Activated naive CD8-positive, alpha-beta T cell treated with anti-CD3 and anti-CD28 coated beads for 36 hours (primary cell): ENCODE measurements at regions not wholly inside any gene's neighbourhood (a gene's known extent, or its start where the extent isn't known, plus 50 kb on each side); places are given as distances from the start of the nearest gene placed in this dataset.

Experiments
- DNase-seq: peaks from one replicate; pipeline ENCODE4 v3.0.0; 2021
- H3K27ac Mint-ChIP-seq: one replicate; pipeline ENCODE4 v1.8.0; 2022; ENCODE audit warnings: mild to moderate bottlenecking, moderate library complexity, mixed read lengths
- H3K27me3 Mint-ChIP-seq: one replicate; pipeline ENCODE4 v1.8.0; 2022; ENCODE audit warnings: mild to moderate bottlenecking, mixed read lengths
- H3K36me3 Mint-ChIP-seq: one replicate; pipeline ENCODE4 v1.8.0; 2021; ENCODE audit warnings: mild to moderate bottlenecking, mixed read lengths
- H3K4me1 Mint-ChIP-seq: one replicate; pipeline ENCODE4 v1.8.0; 2021; ENCODE audit warnings: mixed read lengths
- H3K4me3 Mint-ChIP-seq: one replicate; pipeline ENCODE4 v1.8.0; 2022; ENCODE audit warnings: mild to moderate bottlenecking, moderate library complexity, mixed read lengths
- H3K9me3 Mint-ChIP-seq: one replicate; pipeline ENCODE4 v1.8.0; 2022; ENCODE audit warnings: mixed read lengths

GRCh38 chr3:106811376-106811775, 565.9 kb upstream of the CCDC54 start:
- H3K9me3 Mint-ChIP-seq, result no peaks in the 10 kb centered on the region
- no peaks in the 10 kb centered on the region for H3K27me3 Mint-ChIP-seq
- no peak overlapping the region for H3K27ac Mint-ChIP-seq
- no peaks in the 10 kb centered on the region for H3K4me1 Mint-ChIP-seq
- no peaks in the 10 kb centered on the region for H3K36me3 Mint-ChIP-seq
- no peak for DNase-seq
- H3K4me3 Mint-ChIP-seq, result no peak overlapping the region

DNA sequence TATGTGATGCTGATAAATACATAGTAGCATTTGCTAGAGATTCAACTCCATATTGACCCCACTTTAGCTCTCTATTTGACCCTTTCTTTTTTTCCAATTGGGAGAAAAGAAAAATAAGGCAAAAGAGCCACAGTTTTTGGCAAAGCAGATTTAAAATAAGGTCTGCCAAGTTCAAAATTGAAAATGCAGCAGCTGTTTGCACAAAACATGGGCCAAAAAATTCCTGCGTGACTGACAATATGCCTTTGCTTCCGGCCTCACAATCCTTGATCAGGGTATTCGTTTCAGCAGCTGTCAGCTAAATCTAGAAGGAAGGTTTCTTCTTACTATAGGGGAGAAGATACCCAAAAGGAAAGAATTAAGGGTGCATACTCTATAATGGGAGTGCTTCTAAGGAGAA, 563.5 kb upstream of the CCDC54 start:
- Mint-ChIP-seq H3K9me3 (no peaks in the 10 kb centered on the region), H3K27ac (no peak overlapping the region), H3K36me3 (no peaks in the 10 kb centered on the region), H3K27me3 (no peaks in the 10 kb centered on the region), H3K4me3 (no peak overlapping the region), H3K4me1 (no peaks in the 10 kb centered on the region)
- no peak for DNase-seq

DNA sequence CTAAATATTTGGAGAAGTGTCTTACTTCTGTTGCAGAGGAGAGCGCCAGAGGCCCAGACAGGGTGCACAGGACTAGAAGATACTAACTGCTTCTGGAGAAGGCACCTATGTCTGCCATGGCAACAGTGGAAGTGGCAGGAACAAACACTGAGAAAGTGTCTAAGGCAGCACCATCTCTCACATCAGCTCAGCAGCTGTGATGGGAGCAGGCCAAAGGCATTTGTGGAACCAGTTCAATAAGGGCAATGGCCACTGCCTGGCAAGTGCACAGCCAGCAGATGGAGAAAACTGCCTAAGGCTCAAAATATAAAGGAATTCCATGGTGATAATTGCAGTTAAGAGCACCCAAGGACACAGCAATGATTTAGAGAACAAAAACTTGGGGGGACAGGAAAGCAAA, 563.0 kb upstream of the CCDC54 start:
- Mint-ChIP-seq H3K36me3 (no peaks in the 10 kb centered on the region), H3K9me3 (no peaks in the 10 kb centered on the region), H3K4me3 (no peak overlapping the region), H3K4me1 (no peaks in the 10 kb centered on the region), H3K27ac (no peak overlapping the region), H3K27me3 (no peaks in the 10 kb centered on the region)
- no peak for DNase-seq

DNA sequence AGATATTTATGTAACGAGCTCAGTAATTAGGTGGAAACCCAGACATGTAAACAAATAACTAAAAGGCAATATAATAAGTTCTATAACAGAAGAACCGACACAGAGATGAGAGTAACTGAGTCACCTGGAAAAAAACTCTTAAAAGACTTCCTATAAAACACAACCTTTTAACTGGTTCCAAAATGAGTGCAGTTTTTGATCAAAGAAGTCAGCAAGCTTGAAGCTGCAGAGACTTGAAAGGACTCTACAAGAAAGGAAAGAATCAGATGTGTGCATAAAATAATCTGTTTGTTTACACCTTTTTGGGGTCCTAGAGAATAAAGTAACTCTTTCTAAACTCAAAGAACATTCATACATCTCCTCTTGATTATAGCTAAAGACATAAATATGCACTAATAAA, 560.4 kb upstream of the CCDC54 start:
- Mint-ChIP-seq H3K27ac (no peak overlapping the region), H3K36me3 (no peaks in the 10 kb centered on the region), H3K27me3 (no peaks in the 10 kb centered on the region), H3K9me3 (no peaks in the 10 kb centered on the region), H3K4me3 (no peak overlapping the region), H3K4me1 (no peaks in the 10 kb centered on the region)
- no peak for DNase-seq

- H3K27me3 Mint-ChIP-seq, result no peaks in the 10 kb centered on the region
- no peaks in the 10 kb centered on the region for H3K4me1 Mint-ChIP-seq
- no peaks in the 10 kb centered on the region for H3K36me3 Mint-ChIP-seq
- H3K4me3 Mint-ChIP-seq, result no peak overlapping the region
- DNase-seq, result no peak
- no peak overlapping the region for H3K27ac Mint-ChIP-seq
- H3K9me3 Mint-ChIP-seq, result no peaks in the 10 kb centered on the region
These were observed 559.5 kb upstream of the CCDC54 start for GRCh38 chr3:106817706-106818105.

DNA sequence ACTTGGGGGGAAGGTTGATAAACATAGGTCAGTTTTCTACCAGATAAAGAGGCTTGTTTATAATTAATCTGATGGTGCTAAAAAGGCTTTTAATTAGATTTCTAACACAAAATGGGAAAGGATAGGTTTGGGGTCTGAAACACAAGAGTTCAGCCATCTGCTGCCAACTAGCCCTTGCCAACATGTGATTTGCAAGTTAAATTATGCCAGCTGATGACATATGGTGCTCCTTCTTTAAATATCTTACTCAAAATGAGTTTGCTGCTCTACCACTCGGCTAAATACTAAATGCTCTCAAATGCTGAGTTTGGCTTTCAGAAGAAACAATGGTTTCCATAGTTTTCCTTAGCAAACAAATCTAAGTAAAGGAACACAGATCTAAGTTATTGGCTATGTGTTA, 557.8 kb upstream of the CCDC54 start:
- DNase-seq, result no peak
- Mint-ChIP-seq H3K27me3 (no peaks in the 10 kb centered on the region), H3K4me1 (no peaks in the 10 kb centered on the region), H3K4me3 (no peak overlapping the region), H3K36me3 (no peaks in the 10 kb centered on the region), H3K27ac (no peak overlapping the region), H3K9me3 (no peaks in the 10 kb centered on the region)

DNA sequence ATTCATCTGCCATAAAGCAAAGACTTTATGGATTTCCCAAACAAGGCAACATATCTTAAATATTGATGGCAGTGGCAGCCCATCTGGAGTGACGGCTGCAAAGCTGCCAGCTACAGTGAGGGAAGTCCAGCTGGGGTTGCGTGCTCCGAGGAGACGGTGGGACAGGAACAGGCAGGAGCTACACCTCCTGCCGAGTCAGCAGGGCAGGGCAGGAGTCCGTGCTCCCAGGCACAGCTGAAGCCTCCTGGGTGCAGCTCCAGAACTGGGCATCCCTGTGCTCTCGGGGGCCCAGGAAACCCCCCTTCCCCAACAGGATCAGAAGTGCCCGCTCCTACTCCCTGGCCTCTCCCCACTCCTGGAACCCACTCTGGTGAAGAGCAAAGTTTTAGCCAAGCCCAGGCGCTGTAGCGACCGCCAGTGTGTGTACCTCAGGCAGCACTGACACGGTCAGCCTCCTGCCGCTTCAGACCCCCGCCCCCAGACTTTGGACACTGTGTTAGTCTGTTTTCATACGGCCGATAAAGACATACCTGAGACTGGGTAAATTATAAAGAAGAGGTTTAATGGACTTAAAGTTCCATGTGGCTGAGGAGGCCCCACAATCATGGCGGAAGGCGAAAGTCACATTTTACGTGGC, 556.4 kb upstream of the CCDC54 start:
- H3K4me1 Mint-ChIP-seq, result no peaks in the 10 kb centered on the region
- no peaks in the 10 kb centered on the region for H3K9me3 Mint-ChIP-seq
- no peaks in the 10 kb centered on the region for H3K27me3 Mint-ChIP-seq
- H3K36me3 Mint-ChIP-seq, result no peaks in the 10 kb centered on the region
- no peak overlapping the region for H3K4me3 Mint-ChIP-seq
- no peak overlapping the region for H3K27ac Mint-ChIP-seq
- DNase-seq, result no peak

- H3K27me3 Mint-ChIP-seq, result no peaks in the 10 kb centered on the region
- H3K9me3 Mint-ChIP-seq, result no peaks in the 10 kb centered on the region
- H3K27ac Mint-ChIP-seq, result no peak overlapping the region
- no peak for DNase-seq
- H3K36me3 Mint-ChIP-seq, result no peaks in the 10 kb centered on the region
- H3K4me3 Mint-ChIP-seq, result no peak overlapping the region
- H3K4me1 Mint-ChIP-seq, result peaks cover 2% of the 10 kb centered on the region
These were observed 555.4 kb upstream of the CCDC54 start for GRCh38 chr3:106821801-106822200.

- Mint-ChIP-seq H3K9me3 (no peaks in the 10 kb centered on the region), H3K27ac (no peak overlapping the region), H3K4me1 (peaks cover 4% of the 10 kb centered on the region), H3K27me3 (no peaks in the 10 kb centered on the region), H3K36me3 (no peaks in the 10 kb centered on the region), H3K4me3 (no peak overlapping the region)
- no peak for DNase-seq
These were observed 555.0 kb upstream of the CCDC54 start for GRCh38 chr3:106822204-106822603.

GRCh38 chr3:106823701-106824100, 553.5 kb upstream of the CCDC54 start:
- Mint-ChIP-seq H3K27me3 (no peaks in the 10 kb centered on the region), H3K4me3 (no peak overlapping the region), H3K9me3 (no peaks in the 10 kb centered on the region), H3K27ac (no peak overlapping the region), H3K36me3 (no peaks in the 10 kb centered on the region), H3K4me1 (peaks cover 6% of the 10 kb centered on the region)
- no peak for DNase-seq

GRCh38 chr3:106824856-106825255, 552.4 kb upstream of the CCDC54 start:
- Mint-ChIP-seq H3K4me3 (no peak overlapping the region), H3K27ac (no peak overlapping the region), H3K36me3 (no peaks in the 10 kb centered on the region), H3K4me1 (peaks cover 6% of the 10 kb centered on the region), H3K27me3 (no peaks in the 10 kb centered on the region), H3K9me3 (no peaks in the 10 kb centered on the region)
- DNase-seq, result no peak

- no peak for DNase-seq
- Mint-ChIP-seq H3K4me3 (no peak overlapping the region), H3K4me1 (peaks cover 6% of the 10 kb centered on the region), H3K36me3 (no peaks in the 10 kb centered on the region), H3K27ac (no peak overlapping the region), H3K27me3 (no peaks in the 10 kb centered on the region), H3K9me3 (no peaks in the 10 kb centered on the region)
These were observed 551.2 kb upstream of the CCDC54 start for GRCh38 chr3:106825962-106826605.

- Mint-ChIP-seq H3K27ac (no peak overlapping the region), H3K36me3 (no peaks in the 10 kb centered on the region), H3K27me3 (no peaks in the 10 kb centered on the region), H3K4me1 (peaks cover 6% of the 10 kb centered on the region), H3K4me3 (no peak overlapping the region), H3K9me3 (peaks cover 1% of the 10 kb centered on the region)
- no peak for DNase-seq
These were observed 550.4 kb upstream of the CCDC54 start for GRCh38 chr3:106826791-106827311.

DNA sequence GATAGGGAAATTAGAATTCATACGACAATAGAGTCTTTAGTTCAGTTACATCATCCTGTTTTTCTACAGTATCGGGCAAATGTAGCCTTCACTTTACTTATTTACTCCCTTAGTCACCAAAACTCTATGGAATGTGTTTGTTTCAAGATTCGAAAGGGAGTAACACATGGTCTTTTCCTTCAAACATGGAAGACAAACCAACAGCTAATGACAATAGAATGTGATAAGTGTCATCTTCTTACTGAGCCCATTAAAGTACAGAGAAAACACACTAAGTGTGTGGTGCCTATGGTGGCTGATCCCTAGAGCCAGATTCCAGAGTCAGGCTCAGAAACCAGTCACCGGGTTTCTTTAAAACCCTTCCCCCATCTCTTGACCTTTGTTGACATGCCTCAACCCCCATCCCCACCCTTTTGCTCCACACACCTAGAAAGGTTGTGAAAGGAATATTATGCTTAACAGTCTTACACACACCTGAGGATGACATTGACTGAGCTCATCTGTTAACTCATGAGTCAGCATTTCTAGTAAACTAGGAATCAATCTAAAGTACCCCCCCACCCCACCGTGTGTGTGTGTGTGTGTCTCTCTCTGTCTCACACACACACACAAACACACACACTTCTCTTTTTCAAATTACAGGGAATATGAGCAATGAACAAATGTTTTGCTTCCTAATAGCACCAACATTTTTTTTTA, 549.6 kb upstream of the CCDC54 start:
- no peak overlapping the region for H3K4me3 Mint-ChIP-seq

DNA sequence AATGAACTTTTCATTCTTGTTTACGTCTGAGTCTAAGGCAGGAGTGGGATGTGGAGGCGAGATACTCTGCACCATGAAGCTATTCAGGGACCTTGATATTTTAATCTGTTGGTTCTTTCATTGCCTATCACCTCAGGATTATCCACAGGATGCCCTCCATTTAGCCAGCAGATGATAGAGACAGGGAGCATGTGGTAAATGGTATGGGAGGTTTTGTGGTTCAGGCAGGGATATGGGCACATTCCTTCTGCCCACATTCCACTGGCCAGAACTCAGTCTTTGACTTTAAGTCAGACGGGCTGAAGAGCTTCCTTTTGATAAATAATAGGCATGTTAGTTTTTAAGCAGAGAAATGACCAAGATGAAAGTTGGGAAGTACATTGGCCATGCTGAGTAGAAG, 548.0 kb upstream of the CCDC54 start:
- Mint-ChIP-seq H3K4me1 (peaks cover 6% of the 10 kb centered on the region), H3K27ac (no peak overlapping the region), H3K36me3 (no peaks in the 10 kb centered on the region), H3K27me3 (no peaks in the 10 kb centered on the region), H3K9me3 (peaks cover 10% of the 10 kb centered on the region), H3K4me3 (no peak overlapping the region)
- DNase-seq, result no peak

More for the DNA sequence above, 549.6 kb upstream of the CCDC54 start:
- Mint-ChIP-seq H3K36me3 (no peaks in the 10 kb centered on the region), H3K27ac (no peak overlapping the region), H3K27me3 (no peaks in the 10 kb centered on the region), H3K9me3 (peaks cover 9% of the 10 kb centered on the region), H3K4me1 (peaks cover 6% of the 10 kb centered on the region)
- DNase-seq, result no peak

DNA sequence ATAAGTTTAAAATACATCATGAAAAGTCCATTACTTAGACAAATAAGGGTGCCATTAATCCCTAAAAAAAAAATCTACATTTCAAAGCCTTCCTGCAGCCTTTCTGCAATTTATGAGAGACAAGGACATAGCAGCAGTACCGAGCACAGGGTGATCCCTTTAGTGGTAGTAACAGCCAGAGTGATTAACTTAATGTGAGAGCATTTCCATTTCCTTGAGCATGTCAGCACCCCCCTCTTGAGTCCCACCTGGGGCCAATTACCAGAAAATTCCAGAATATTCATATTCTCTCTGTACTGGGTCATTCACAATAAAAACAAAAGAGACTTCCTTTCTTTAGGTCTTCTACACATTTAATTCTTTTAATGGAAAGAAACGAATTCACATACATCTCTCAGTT, 546.9 kb upstream of the CCDC54 start:
- Mint-ChIP-seq H3K36me3 (no peaks in the 10 kb centered on the region), H3K9me3 (peaks cover 10% of the 10 kb centered on the region), H3K27me3 (no peaks in the 10 kb centered on the region), H3K4me3 (no peak overlapping the region), H3K4me1 (peaks cover 6% of the 10 kb centered on the region), H3K27ac (no peak overlapping the region)
- DNase-seq, result no peak
